Smooth muscle cell (in vitro differentiated cells): ENCODE measurements at regions not wholly inside any gene's neighbourhood (a gene's known extent, or its start where the extent isn't known, plus 50 kb on each side); places are given as distances from the start of the nearest gene placed in this dataset.

Source experiments
- DNase-seq: peaks from one replicate; lab custom pipeline; 2025; ENCODE audit not compliant: unreplicated experiment; lab: John Stamatoyannopoulos, UW
- H2AFZ ChIP-seq: fragments of 200-600 bp; sonication (generic); 2 replicates; pipeline ENCODE4 v1.6.0; 2016; ENCODE audit warnings: antibody characterized with exemption, low read depth, mild to moderate bottlenecking
- H3F3A ChIP-seq: fragments of 200-600 bp; sonication (generic); 2 replicates; pipeline ENCODE4 v1.6.0; 2017; ENCODE audit warnings: antibody characterized with exemption, low read depth
- H3K27ac ChIP-seq: fragments of 200-600 bp; sonication (generic); 2 replicates; pipeline ENCODE4 v1.5.1; 2016; ENCODE audit warnings: low read depth, mild to moderate bottlenecking
- H3K27me3 ChIP-seq: fragments of 200-600 bp; sonication (generic); 2 replicates; pipeline ENCODE4 v1.6.1; 2016; ENCODE audit warnings: low read depth, mild to moderate bottlenecking
- H3K36me3 ChIP-seq: fragments of 200-600 bp; sonication (generic); 2 replicates; pipeline ENCODE4 v1.5.1; 2016; ENCODE audit warnings: low read depth
- H3K4me1 ChIP-seq: fragments of 200-600 bp; sonication (generic); 2 replicates; pipeline ENCODE4 v1.5.1; 2016; ENCODE audit warnings: low read depth
- H3K4me2 ChIP-seq: fragments of 200-600 bp; sonication (generic); 2 replicates; pipeline ENCODE4 v1.6.0; 2016; ENCODE audit warnings: mild to moderate bottlenecking
- H3K4me3 ChIP-seq: fragments of 200-600 bp; sonication (generic); 2 replicates; pipeline ENCODE4 v1.5.1; 2016; ENCODE audit warnings: mild to moderate bottlenecking
- H3K79me2 ChIP-seq: fragments of 200-600 bp; sonication (generic); 2 replicates; pipeline ENCODE4 v1.6.0; 2016; ENCODE audit warnings: low read depth, mild to moderate bottlenecking
- H3K9ac ChIP-seq: fragments of 200-600 bp; sonication (generic); 2 replicates; pipeline ENCODE4 v1.6.0; 2016; ENCODE audit warnings: low read depth
- H3K9me3 ChIP-seq: fragments of 200-600 bp; sonication (generic); replicated peaks from 2 replicates; pipeline ENCODE4 v1.5.1; 2016; ENCODE audit warnings: low read depth
- H4K20me1 ChIP-seq: fragments of 200-600 bp; sonication (generic); 2 replicates; pipeline ENCODE4 v1.6.0; 2016; ENCODE audit warnings: low read depth
- CTCF ChIP-seq: fragments of 200-600 bp; sonication (generic); IDR thresholded peaks from 2 replicates; pipeline ENCODE4 v1.5.1; 2017; ENCODE audit warnings: borderline replicate concordance, mild to moderate bottlenecking, antibody characterized with exemption; ENCODE audit not compliant: insufficient read depth, poor library complexity, severe bottlenecking
- WGBS: methylation state at CpG from one replicate; pipeline ENCODE4 v1.1.7; 2016; ENCODE audit warnings: low lambda C conversion rate; 5-methylcytosine and 5-hydroxymethylcytosine counted together

- 88% methylated on average over 3 of the region's 3 CpGs for WGBS
- Histone ChIP-seq H3K4me3 (no peak overlapping the region), H3K27ac (no peak overlapping the region), H3K9me3 (no peaks in the 10 kb centered on the region), H3K36me3 (no peaks in the 10 kb centered on the region), H3K79me2 (no peaks in the 10 kb centered on the region), H3K4me1 (peaks cover 14% of the 10 kb centered on the region), H3K9ac (no peak overlapping the region), H2AFZ (no peak overlapping the region), H4K20me1 (no peaks in the 10 kb centered on the region), H3K27me3 (no peaks in the 10 kb centered on the region), H3K4me2 (no peak overlapping the region), H3F3A (peaks cover 4% of the 10 kb centered on the region)
- no peak for DNase-seq
- no peak for TF ChIP-seq CTCF
Observed at GRCh38 chr4:38383646-38384121, 280.3 kb upstream of the KLF3 start.

GRCh38 chr4:38385093-38386004 is 278.6 kb upstream of the KLF3 start:
- WGBS: 86% methylated on average over 6 of the region's 6 CpGs
- Histone ChIP-seq H3K4me1 (peaks cover 14% of the 10 kb centered on the region), H3K9me3 (peaks cover 4% of the 10 kb centered on the region), H4K20me1 (no peaks in the 10 kb centered on the region), H3K4me2 (no peak overlapping the region), H3K27me3 (no peaks in the 10 kb centered on the region), H3K27ac (no peak overlapping the region), H2AFZ (no peak overlapping the region), H3K36me3 (no peaks in the 10 kb centered on the region), H3K4me3 (no peak overlapping the region), H3K79me2 (no peaks in the 10 kb centered on the region), H3F3A (peaks cover 4% of the 10 kb centered on the region), H3K9ac (no peak overlapping the region)
- TF ChIP-seq CTCF: no peak
- DNase-seq: no peak

GRCh38 chr4:38386005-38386551 is 277.9 kb upstream of the KLF3 start:
- no peaks in the 10 kb centered on the region for H3K27me3 ChIP-seq
- H3K36me3 ChIP-seq: no peaks in the 10 kb centered on the region
- no peaks in the 10 kb centered on the region for H3K79me2 ChIP-seq
- H3K4me1 ChIP-seq: peaks cover 14% of the 10 kb centered on the region
- no peaks in the 10 kb centered on the region for H4K20me1 ChIP-seq
- no peak overlapping the region for H3K9ac ChIP-seq
- H3K4me2 ChIP-seq: no peak overlapping the region
- H3K27ac ChIP-seq: no peak overlapping the region
- H2AFZ ChIP-seq: no peak overlapping the region
- H3K4me3 ChIP-seq: no peak overlapping the region
- peaks cover 4% of the 10 kb centered on the region for H3K9me3 ChIP-seq
- TF ChIP-seq CTCF: no peak
- H3F3A ChIP-seq: peaks cover 4% of the 10 kb centered on the region
- DNase-seq: no peak
- 87% methylated on average over 2 of the region's 2 CpGs for whole genome bisulfite sequencing
